H1 (cell line): ENCODE measurements at regions not wholly inside any gene's neighbourhood (a gene's known extent, or its start where the extent isn't known, plus 50 kb on each side); places are given as distances from the start of the nearest gene placed in this dataset.

Experiments
- BACH1 ChIP-seq: IDR thresholded peaks from 2 replicates; pipeline ENCODE4 v1.6.1; 2012; ENCODE audit warnings: low read length, improper control_type of control experiment
- BRCA1 ChIP-seq: IDR thresholded peaks from 2 replicates; pipeline ENCODE4 v1.6.1; 2012; ENCODE audit warnings: low read depth, low read length, improper control_type of control experiment
- CHD1 ChIP-seq: IDR thresholded peaks from 2 replicates; pipeline ENCODE4 v1.6.1; 2012; ENCODE audit warnings: low read depth, low read length, improper control_type of control experiment
- EGR1 ChIP-seq: IDR thresholded peaks from 2 replicates; pipeline ENCODE4 v1.6.1; 2011; ENCODE audit warnings: low read depth, low read length, borderline replicate concordance
- EP300 ChIP-seq, 2 experiments: IDR thresholded peaks; 1 replicate in 1 of 2; 2 replicates in 1 of 2; pipeline ENCODE4 v1.6.1; 2011 to 2012; ENCODE audit warnings: low read depth in 2 of 2, low read length in 2 of 2, mild to moderate bottlenecking in 2 of 2, borderline replicate concordance in 1 of 2, inconsistent platforms in 1 of 2, moderate library complexity in 1 of 2
- HDAC6 ChIP-seq: IDR thresholded peaks from one replicate; pipeline ENCODE4 v1.7.1; 2012; ENCODE audit warnings: low read depth, mild to moderate bottlenecking, inconsistent platforms, low read length, moderate library complexity
- MAFK ChIP-seq: IDR thresholded peaks from 2 replicates; pipeline ENCODE4 v1.6.1; 2012; ENCODE audit warnings: low read depth, mild to moderate bottlenecking, improper control_type of control experiment, low read length
- PHF8 ChIP-seq: fragments of 200-600 bp; sonication (generic); conservative IDR thresholded peaks from 2 replicates; pipeline ENCODE4 v1.7.1; 2012; ENCODE audit warnings: low read depth, mild to moderate bottlenecking, inconsistent platforms, low read length, moderate library complexity
- RAD21 ChIP-seq, 2 experiments: IDR thresholded peaks in 1 of 2; conservative IDR thresholded peaks in 1 of 2; 2 replicates each; pipeline ENCODE4 v1.6.1; 2011; ENCODE audit warnings: low read depth in 2 of 2, low read length in 2 of 2, improper control_type of control experiment in 1 of 2, inconsistent platforms in 1 of 2, mild to moderate bottlenecking in 1 of 2, moderate library complexity in 1 of 2
- RNF2 ChIP-seq: fragments of 200-900, 300-1000 bp; sonication (generic); IDR thresholded peaks from 2 replicates; pipeline ENCODE4 v1.7.1; 2016; ENCODE audit warnings: borderline replicate concordance, low read depth, mild to moderate bottlenecking, antibody characterized with exemption, low read length; ENCODE audit not compliant: poor library complexity, severe bottlenecking; ENCODE audit errors: missing control alignments
- SIN3A ChIP-seq, 2 experiments: IDR thresholded peaks in 1 of 2; conservative IDR thresholded peaks in 1 of 2; 2 replicates each; pipeline ENCODE4 v1.6.1; 2011 to 2012; ENCODE audit warnings: low read length in 2 of 2, improper control_type of control experiment in 1 of 2, low read depth in 1 of 2, mild to moderate bottlenecking in 1 of 2
- SUZ12 ChIP-seq: fragments of 200-600 bp; sonication (generic); IDR thresholded peaks from 2 replicates; pipeline ENCODE4 v1.6.1; 2012; ENCODE audit warnings: mild to moderate bottlenecking, inconsistent platforms, low read length, moderate library complexity, mixed read lengths
- TCF12 ChIP-seq: IDR thresholded peaks from 2 replicates; pipeline ENCODE4 v1.6.1; 2011; ENCODE audit warnings: low read depth, mild to moderate bottlenecking, low read length
- TEAD4 ChIP-seq: IDR thresholded peaks from 2 replicates; pipeline ENCODE4 v1.6.1; 2012; ENCODE audit warnings: low read depth, low read length, inconsistent platforms, mixed read lengths
- TF ChIP-seq, protein P1 (sequence below): IDR thresholded peaks from 2 replicates; pipeline ENCODE4 v1.6.1; 2012; ENCODE audit warnings: inconsistent platforms
- TF ChIP-seq, protein P2 (sequence below): IDR thresholded peaks from 2 replicates; pipeline ENCODE4 v1.6.1; 2011; ENCODE audit warnings: low read length, improper control_type of control experiment

DNA sequence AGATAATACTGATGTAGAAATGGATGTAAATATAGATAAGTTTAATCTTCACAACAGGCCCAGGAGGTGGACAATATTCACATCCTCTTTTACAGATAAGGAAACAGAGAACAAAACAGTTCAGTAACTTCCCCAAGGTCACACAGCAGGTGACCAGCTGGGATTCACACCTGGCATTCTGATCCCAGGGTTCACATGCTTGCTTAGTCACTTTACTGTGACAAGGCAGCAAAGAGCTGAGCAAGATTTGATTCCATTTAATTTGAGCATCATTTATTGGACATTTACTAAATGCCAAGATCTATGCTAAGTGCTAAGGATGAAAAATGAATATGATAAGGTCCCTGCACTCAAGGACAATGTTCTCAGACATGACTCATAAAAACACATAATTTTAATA, 94.1 kb upstream of the STARD13 start (continued):
- TF ChIP-seq MAFK, result no peak
- TF ChIP-seq EGR1, result no peak
- peak; percentile 59; the same call in 1 of the 2 replicates for TF ChIP-seq BACH1
- no peak for TF ChIP-seq BRCA1
- TF ChIP-seq CHD1, result no peak
- no peak for TF ChIP-seq HDAC6
- no peak for TF ChIP-seq RAD21 (IDR thresholded peaks at IDR 0.05 in 1 of 2, conservative IDR thresholded peaks at IDR 0.05 in 1 of 2; ENCODE audit: low read depth in 2 of 2, low read length in 2 of 2)
- no peak for TF ChIP-seq RNF2
- TF ChIP-seq SIN3A (conservative IDR thresholded peaks at IDR 0.05 in 1 of 2, IDR thresholded peaks at IDR 0.05 in 1 of 2; ENCODE audit: low read depth in 1 of 2, low read length in 2 of 2), result no peak
- TF ChIP-seq SUZ12, result no peak
- no peak for TF ChIP-seq PHF8
- TF ChIP-seq, protein P1, sequence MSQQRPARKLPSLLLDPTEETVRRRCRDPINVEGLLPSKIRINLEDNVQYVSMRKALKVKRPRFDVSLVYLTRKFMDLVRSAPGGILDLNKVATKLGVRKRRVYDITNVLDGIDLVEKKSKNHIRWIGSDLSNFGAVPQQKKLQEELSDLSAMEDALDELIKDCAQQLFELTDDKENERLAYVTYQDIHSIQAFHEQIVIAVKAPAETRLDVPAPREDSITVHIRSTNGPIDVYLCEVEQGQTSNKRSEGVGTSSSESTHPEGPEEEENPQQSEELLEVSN, result no peak
- TF ChIP-seq EP300 (IDR thresholded peaks at IDR 0.05; ENCODE audit: borderline replicate concordance in 1 of 2, low read depth in 2 of 2, low read length in 2 of 2), result no peak
- TF ChIP-seq, protein P2, sequence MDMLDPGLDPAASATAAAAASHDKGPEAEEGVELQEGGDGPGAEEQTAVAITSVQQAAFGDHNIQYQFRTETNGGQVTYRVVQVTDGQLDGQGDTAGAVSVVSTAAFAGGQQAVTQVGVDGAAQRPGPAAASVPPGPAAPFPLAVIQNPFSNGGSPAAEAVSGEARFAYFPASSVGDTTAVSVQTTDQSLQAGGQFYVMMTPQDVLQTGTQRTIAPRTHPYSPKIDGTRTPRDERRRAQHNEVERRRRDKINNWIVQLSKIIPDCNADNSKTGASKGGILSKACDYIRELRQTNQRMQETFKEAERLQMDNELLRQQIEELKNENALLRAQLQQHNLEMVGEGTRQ, result no peak
- TF ChIP-seq TCF12, result peak; percentile 77; the same call in 1 of the 2 replicates
- TF ChIP-seq TEAD4, result no peak
